Fibroblast of pulmonary artery (primary cell): ENCODE measurements at regions not wholly inside any gene's neighbourhood (a gene's known extent, or its start where the extent isn't known, plus 50 kb on each side); places are given as distances from the start of the nearest gene placed in this dataset.
"Not testable (repeated sequence)": the region's sequence is repeated elsewhere in the genome, so short reads cannot be mapped to it uniquely, and the experiment has no call there.

Experiments used
- DNase-seq: peaks from one replicate; pipeline ENCODE4 v3.0.0-alpha.2; 2010; ENCODE audit warnings: low read depth
- H3K4me3 ChIP-seq: replicated peaks from 2 replicates; pipeline ENCODE4 v1.5.1; 2011; ENCODE audit warnings: low read depth, mild to moderate bottlenecking, control low read depth, low read length, moderate library complexity
- TF ChIP-seq, protein P1 (sequence below): IDR thresholded peaks from 2 replicates; pipeline ENCODE4 v1.5.1; 2011; ENCODE audit warnings: mild to moderate bottlenecking, control low read depth, low read length, inconsistent platforms; ENCODE audit errors: missing control alignments

DNA sequence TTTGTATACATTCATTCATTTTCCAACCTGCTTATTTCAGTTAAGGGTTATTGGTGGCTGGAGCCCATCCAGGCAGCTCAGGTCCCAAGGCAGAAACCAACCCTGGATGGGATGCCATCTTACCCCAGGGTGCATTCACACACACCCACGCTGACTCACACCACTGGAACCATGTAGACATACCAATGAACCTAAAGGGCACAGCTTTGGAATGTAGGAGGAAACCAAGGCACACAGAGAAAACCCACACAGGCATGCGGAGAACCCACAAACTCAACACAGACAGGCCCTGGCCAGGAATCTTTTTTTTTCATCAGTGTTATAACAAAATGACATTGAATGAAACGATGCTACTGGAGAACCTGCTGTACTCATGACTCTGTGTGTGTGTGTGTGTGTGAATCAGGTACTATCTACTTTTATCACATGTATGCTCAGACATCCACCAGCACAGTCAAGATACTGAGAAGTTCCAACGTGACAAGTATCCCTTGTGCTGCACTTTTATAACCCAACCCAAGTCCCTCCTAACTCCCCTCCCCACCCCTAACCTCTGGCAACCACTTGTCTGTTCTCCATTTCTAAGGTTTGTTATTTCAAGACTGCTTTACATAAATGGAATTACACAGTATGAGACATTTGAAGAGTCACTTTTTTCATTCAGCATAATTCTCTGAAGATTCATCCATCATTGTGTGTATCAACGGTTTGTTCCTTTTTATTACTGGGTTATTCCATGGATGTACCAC, 286.8 kb upstream of the PLD5 start:
- no peak overlapping the region for H3K4me3 ChIP-seq
- no peak for DNase-seq
- TF ChIP-seq, protein P1, sequence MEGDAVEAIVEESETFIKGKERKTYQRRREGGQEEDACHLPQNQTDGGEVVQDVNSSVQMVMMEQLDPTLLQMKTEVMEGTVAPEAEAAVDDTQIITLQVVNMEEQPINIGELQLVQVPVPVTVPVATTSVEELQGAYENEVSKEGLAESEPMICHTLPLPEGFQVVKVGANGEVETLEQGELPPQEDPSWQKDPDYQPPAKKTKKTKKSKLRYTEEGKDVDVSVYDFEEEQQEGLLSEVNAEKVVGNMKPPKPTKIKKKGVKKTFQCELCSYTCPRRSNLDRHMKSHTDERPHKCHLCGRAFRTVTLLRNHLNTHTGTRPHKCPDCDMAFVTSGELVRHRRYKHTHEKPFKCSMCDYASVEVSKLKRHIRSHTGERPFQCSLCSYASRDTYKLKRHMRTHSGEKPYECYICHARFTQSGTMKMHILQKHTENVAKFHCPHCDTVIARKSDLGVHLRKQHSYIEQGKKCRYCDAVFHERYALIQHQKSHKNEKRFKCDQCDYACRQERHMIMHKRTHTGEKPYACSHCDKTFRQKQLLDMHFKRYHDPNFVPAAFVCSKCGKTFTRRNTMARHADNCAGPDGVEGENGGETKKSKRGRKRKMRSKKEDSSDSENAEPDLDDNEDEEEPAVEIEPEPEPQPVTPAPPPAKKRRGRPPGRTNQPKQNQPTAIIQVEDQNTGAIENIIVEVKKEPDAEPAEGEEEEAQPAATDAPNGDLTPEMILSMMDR, result no peak

GRCh38 chr1:242806324-242806723, 281.8 kb upstream of the PLD5 start:
- DNase-seq, result no peak
- no peak overlapping the region for H3K4me3 ChIP-seq
- TF ChIP-seq, protein P1, result no peak

- not testable (repeated sequence) for DNase-seq
These were observed 280.9 kb upstream of the PLD5 start for GRCh38 chr1:242805360-242805759.

GRCh38 chr1:242802973-242803372, 278.5 kb upstream of the PLD5 start:
- TF ChIP-seq, protein P1, result no peak
- no peak overlapping the region for H3K4me3 ChIP-seq

More at GRCh38 chr1:242805360-242805759, 280.9 kb upstream of the PLD5 start:
- not testable (repeated sequence) for H3K4me3 ChIP-seq

GRCh38 chr1:242800521-242800920, 276.0 kb upstream of the PLD5 start:
- DNase-seq, result no peak
- TF ChIP-seq, protein P1, result no peak
- no peak overlapping the region for H3K4me3 ChIP-seq

More at GRCh38 chr1:242802973-242803372, 278.5 kb upstream of the PLD5 start:
- DNase-seq, result no peak

DNA sequence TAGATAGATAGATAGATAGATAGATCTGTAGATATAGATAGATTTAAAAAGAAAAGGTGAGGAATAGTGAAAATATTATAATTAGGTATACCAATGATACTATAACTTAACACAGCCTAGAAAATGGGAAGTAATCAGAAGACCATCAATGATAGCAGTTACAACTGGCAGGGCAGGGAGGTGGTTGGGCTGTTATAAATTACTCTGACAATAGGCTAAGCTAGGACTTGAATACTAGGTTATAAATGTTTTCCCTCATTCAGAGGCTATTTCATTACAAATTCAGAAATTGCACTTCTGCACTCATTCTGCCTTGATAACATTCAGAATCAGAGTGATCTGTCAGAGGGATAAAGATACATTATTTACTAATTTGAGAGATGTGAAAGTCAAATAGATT, 273.4 kb upstream of the PLD5 start:
- TF ChIP-seq, protein P1, result no peak
- H3K4me3 ChIP-seq, result no peak overlapping the region

DNA sequence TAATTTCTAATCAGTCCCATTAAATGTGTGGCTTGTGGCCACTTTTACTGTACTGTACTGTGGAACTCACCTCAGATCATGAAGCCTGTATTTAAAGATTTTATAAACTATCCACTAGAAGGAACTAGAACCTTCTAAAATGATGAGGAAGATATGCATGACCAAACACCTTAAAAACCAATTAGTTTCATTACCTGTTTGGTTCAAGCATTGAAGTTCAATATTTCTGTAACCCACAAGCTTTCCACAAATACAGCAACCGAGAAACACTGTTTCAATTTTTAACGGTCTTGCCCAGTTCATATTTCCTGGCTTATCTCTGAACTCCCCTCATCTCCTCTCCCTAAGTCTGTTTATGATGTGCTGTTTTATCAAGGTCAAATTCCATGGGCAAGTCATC, 264.3 kb upstream of the PLD5 start:
- TF ChIP-seq, protein P1, result no peak
- no peak for DNase-seq
- no peak overlapping the region for H3K4me3 ChIP-seq

More for the DNA sequence above, 273.4 kb upstream of the PLD5 start:
- no peak for DNase-seq
